Neuron (in vitro differentiated cells): ENCODE measurements at regions not wholly inside any gene's neighbourhood (a gene's known extent, or its start where the extent isn't known, plus 50 kb on each side); places are given as distances from the start of the nearest gene placed in this dataset.

ENCODE experiments used
- H2AFZ ChIP-seq: one replicate; pipeline ENCODE4 v1.6.1; 2013; ENCODE audit warnings: low read depth, mild to moderate bottlenecking, inconsistent platforms, low read length, moderate library complexity
- H3K27me3 ChIP-seq: one replicate; pipeline ENCODE4 v1.6.1; 2013; ENCODE audit warnings: low read length; ENCODE audit not compliant: insufficient read depth
- H3K36me3 ChIP-seq: one replicate; pipeline ENCODE4 v1.6.1; 2013; ENCODE audit warnings: low read length; ENCODE audit not compliant: insufficient read depth
- H3K4me1 ChIP-seq: one replicate; pipeline ENCODE4 v1.6.1; 2013; ENCODE audit warnings: low read length; ENCODE audit not compliant: insufficient read depth
- H3K4me3 ChIP-seq: 2 replicates; pipeline ENCODE4 v1.5.1; 2013; ENCODE audit warnings: mild to moderate bottlenecking, low read length, moderate library complexity
- H3K9me3 ChIP-seq: one replicate; pipeline ENCODE4 v1.6.1; 2013; ENCODE audit warnings: low read length

GRCh38 chr21:15491100-15491499 lies 238.7 kb upstream of the USP25 start:
- H3K9me3 ChIP-seq, result no peaks in the 10 kb centered on the region
- no peak overlapping the region for H3K4me3 ChIP-seq
- H3K27me3 ChIP-seq, result no peaks in the 10 kb centered on the region
- no peak overlapping the region for H2AFZ ChIP-seq
- no peaks in the 10 kb centered on the region for H3K4me1 ChIP-seq
- no peaks in the 10 kb centered on the region for H3K36me3 ChIP-seq

GRCh38 chr21:15493646-15494045 lies 236.1 kb upstream of the USP25 start:
- Histone ChIP-seq H2AFZ (no peak overlapping the region), H3K27me3 (no peaks in the 10 kb centered on the region), H3K4me3 (no peak overlapping the region), H3K4me1 (no peaks in the 10 kb centered on the region), H3K9me3 (no peaks in the 10 kb centered on the region), H3K36me3 (no peaks in the 10 kb centered on the region)

GRCh38 chr21:15494481-15494880 lies 235.3 kb upstream of the USP25 start:
- Histone ChIP-seq H2AFZ (no peak overlapping the region), H3K27me3 (no peaks in the 10 kb centered on the region), H3K4me3 (no peak overlapping the region), H3K9me3 (no peaks in the 10 kb centered on the region), H3K36me3 (no peaks in the 10 kb centered on the region), H3K4me1 (no peaks in the 10 kb centered on the region)

- no peak overlapping the region for H3K4me3 ChIP-seq
- H3K4me1 ChIP-seq, result no peaks in the 10 kb centered on the region
- no peaks in the 10 kb centered on the region for H3K9me3 ChIP-seq
- no peak overlapping the region for H2AFZ ChIP-seq
- no peaks in the 10 kb centered on the region for H3K27me3 ChIP-seq
- no peaks in the 10 kb centered on the region for H3K36me3 ChIP-seq
These were observed 233.8 kb upstream of the USP25 start for GRCh38 chr21:15495965-15496364.

- H3K9me3 ChIP-seq, result no peaks in the 10 kb centered on the region
- H3K4me1 ChIP-seq, result no peaks in the 10 kb centered on the region
- H3K27me3 ChIP-seq, result no peaks in the 10 kb centered on the region
- no peak overlapping the region for H2AFZ ChIP-seq
- H3K36me3 ChIP-seq, result no peaks in the 10 kb centered on the region
- no peak overlapping the region for H3K4me3 ChIP-seq
These were observed 232.9 kb upstream of the USP25 start for GRCh38 chr21:15496911-15497310.

GRCh38 chr21:15498455-15498854 lies 231.3 kb upstream of the USP25 start:
- H3K4me1 ChIP-seq, result no peaks in the 10 kb centered on the region
- H3K27me3 ChIP-seq, result no peaks in the 10 kb centered on the region
- H3K9me3 ChIP-seq, result no peaks in the 10 kb centered on the region
- H3K36me3 ChIP-seq, result no peaks in the 10 kb centered on the region
- no peak overlapping the region for H2AFZ ChIP-seq
- no peak overlapping the region for H3K4me3 ChIP-seq

GRCh38 chr21:15506086-15506485 lies 223.7 kb upstream of the USP25 start:
- Histone ChIP-seq H3K27me3 (no peaks in the 10 kb centered on the region), H2AFZ (no peak overlapping the region), H3K4me1 (no peaks in the 10 kb centered on the region), H3K4me3 (no peak overlapping the region), H3K9me3 (no peaks in the 10 kb centered on the region), H3K36me3 (no peaks in the 10 kb centered on the region)

GRCh38 chr21:15508554-15508953 lies 221.2 kb upstream of the USP25 start:
- no peaks in the 10 kb centered on the region for H3K27me3 ChIP-seq
- no peak overlapping the region for H3K4me3 ChIP-seq
- no peaks in the 10 kb centered on the region for H3K36me3 ChIP-seq
- no peaks in the 10 kb centered on the region for H3K4me1 ChIP-seq
- H3K9me3 ChIP-seq, result no peaks in the 10 kb centered on the region
- no peak overlapping the region for H2AFZ ChIP-seq

GRCh38 chr21:15514073-15514946 lies 215.5 kb upstream of the USP25 start:
- Histone ChIP-seq H3K4me1 (no peaks in the 10 kb centered on the region), H3K36me3 (no peaks in the 10 kb centered on the region), H3K9me3 (no peaks in the 10 kb centered on the region), H3K27me3 (no peaks in the 10 kb centered on the region), H3K4me3 (no peak overlapping the region), H2AFZ (no peak overlapping the region)

GRCh38 chr21:15515908-15516307 lies 213.9 kb upstream of the USP25 start:
- Histone ChIP-seq H3K9me3 (no peaks in the 10 kb centered on the region), H3K36me3 (no peaks in the 10 kb centered on the region)

GRCh38 chr21:15517394-15517793 lies 212.4 kb upstream of the USP25 start:
- peaks cover 11% of the 10 kb centered on the region for H3K9me3 ChIP-seq

More at GRCh38 chr21:15515908-15516307, 213.9 kb upstream of the USP25 start:
- Histone ChIP-seq H2AFZ (no peak overlapping the region), H3K4me1 (no peaks in the 10 kb centered on the region), H3K4me3 (no peak overlapping the region), H3K27me3 (no peaks in the 10 kb centered on the region)

GRCh38 chr21:15520811-15521643 lies 208.8 kb upstream of the USP25 start:
- no peak overlapping the region for H2AFZ ChIP-seq
- H3K9me3 ChIP-seq, result peaks cover 11% of the 10 kb centered on the region
- no peaks in the 10 kb centered on the region for H3K27me3 ChIP-seq
- H3K4me3 ChIP-seq, result no peak overlapping the region
- no peaks in the 10 kb centered on the region for H3K36me3 ChIP-seq
- no peaks in the 10 kb centered on the region for H3K4me1 ChIP-seq

More at GRCh38 chr21:15517394-15517793, 212.4 kb upstream of the USP25 start:
- H2AFZ ChIP-seq, result no peak overlapping the region
- H3K36me3 ChIP-seq, result no peaks in the 10 kb centered on the region
- H3K4me3 ChIP-seq, result no peak overlapping the region
- no peaks in the 10 kb centered on the region for H3K27me3 ChIP-seq
- H3K4me1 ChIP-seq, result no peaks in the 10 kb centered on the region

- H2AFZ ChIP-seq, result no peak overlapping the region
- peaks cover 11% of the 10 kb centered on the region for H3K9me3 ChIP-seq
- H3K27me3 ChIP-seq, result no peaks in the 10 kb centered on the region
- no peaks in the 10 kb centered on the region for H3K4me1 ChIP-seq
- H3K36me3 ChIP-seq, result no peaks in the 10 kb centered on the region
- no peak overlapping the region for H3K4me3 ChIP-seq
These were observed 208.2 kb upstream of the USP25 start for GRCh38 chr21:15521644-15522001.
